Liver (tissue), 8 donors: ENCODE measurements at regions not wholly inside any gene's neighbourhood (a gene's known extent, or its start where the extent isn't known, plus 50 kb on each side); places are given as distances from the start of the nearest gene placed in this dataset.

Source experiments
- DNase-seq: peaks from one replicate; pipeline ENCODE4 v3.0.0-alpha.2; 2017; ENCODE audit warnings: low spot score
- H3K27ac ChIP-seq, 2 donors: one replicate each; pipeline ENCODE4 v1.7.0; 2013; ENCODE audit warnings: inconsistent platforms in 2 of 2, low read length in 2 of 2, control low read depth in 1 of 2, low read depth in 1 of 2, mild to moderate bottlenecking in 1 of 2
- H3K27me3 ChIP-seq, 4 donors: one replicate each; pipeline versions ENCODE4 v1.6.1 to v1.7.0; 2013; ENCODE audit warnings: low read length in 3 of 4, inconsistent platforms in 1 of 4, mild to moderate bottlenecking in 1 of 4, moderate library complexity in 1 of 4; ENCODE audit not compliant: control insufficient read depth in 4 of 4, insufficient read depth in 4 of 4
- H3K36me3 ChIP-seq, 4 donors: one replicate each; pipeline versions ENCODE4 v1.6.1 to v1.7.0; 2013; ENCODE audit warnings: low read length in 3 of 4, mild to moderate bottlenecking in 3 of 4, low read depth in 1 of 4, moderate library complexity in 1 of 4; ENCODE audit not compliant: control insufficient read depth in 4 of 4, insufficient read depth in 3 of 4
- H3K4me1 ChIP-seq, 4 donors: one replicate each; pipeline versions ENCODE4 v1.6.1 to v1.7.0; 2013; ENCODE audit warnings: low read length in 3 of 4, mild to moderate bottlenecking in 3 of 4, moderate library complexity in 1 of 4; ENCODE audit not compliant: control insufficient read depth in 4 of 4, insufficient read depth in 4 of 4
- H3K4me3 ChIP-seq, 3 donors: one replicate each; pipeline versions ENCODE4 v1.6.1 to v1.7.0; 2013; ENCODE audit warnings: low read length in 3 of 3, control low read depth in 1 of 3, low read depth in 1 of 3, mild to moderate bottlenecking in 1 of 3
- H3K9ac ChIP-seq, 2 donors: one replicate each; pipeline ENCODE4 v1.7.0; 2013; ENCODE audit warnings: low read length in 2 of 2, mild to moderate bottlenecking in 2 of 2, moderate library complexity in 2 of 2, control low read depth in 1 of 2, low read depth in 1 of 2
- H3K9me3 ChIP-seq, 4 donors: one replicate each; pipeline versions ENCODE4 v1.6.1 to v1.7.0; 2013; ENCODE audit warnings: low read length in 3 of 4; ENCODE audit not compliant: control insufficient read depth in 4 of 4
- EGR1 ChIP-seq, 2 donors: IDR thresholded peaks; 2 replicates each; pipeline ENCODE4 v1.6.1; 2016 to 2018; ENCODE audit warnings: antibody characterized with exemption in 2 of 2, low read depth in 2 of 2
- FOXA1 ChIP-seq: IDR thresholded peaks from 2 replicates; pipeline ENCODE4 v1.6.1; 2016; ENCODE audit warnings: antibody characterized with exemption
- FOXA2 ChIP-seq: IDR thresholded peaks from 2 replicates; pipeline ENCODE4 v1.6.1; 2016; ENCODE audit warnings: antibody characterized with exemption
- GABPA ChIP-seq, 2 donors: IDR thresholded peaks in 1 of 2; conservative IDR thresholded peaks in 1 of 2; 2 replicates each; pipeline ENCODE4 v1.6.1; 2016; ENCODE audit warnings: antibody characterized with exemption in 2 of 2, mild to moderate bottlenecking in 1 of 2, moderate library complexity in 1 of 2
- HNF4A ChIP-seq, 2 donors: conservative IDR thresholded peaks; 2 replicates each; pipeline ENCODE4 v1.6.1; 2016; ENCODE audit warnings: antibody characterized with exemption in 2 of 2, mild to moderate bottlenecking in 2 of 2
- HNF4G ChIP-seq: IDR thresholded peaks from 2 replicates; pipeline ENCODE4 v1.6.1; 2016; ENCODE audit warnings: antibody characterized with exemption
- JUND ChIP-seq, 2 donors: IDR thresholded peaks; 2 replicates each; pipeline ENCODE4 v1.6.1; 2016; ENCODE audit warnings: antibody characterized with exemption in 2 of 2
- NR2F2 ChIP-seq: IDR thresholded peaks from 2 replicates; pipeline ENCODE4 v1.6.1; 2016; ENCODE audit warnings: antibody characterized with exemption
- RAD21 ChIP-seq, 2 donors: IDR thresholded peaks; 2 replicates each; pipeline ENCODE4 v1.6.1; 2016; ENCODE audit warnings: antibody characterized with exemption in 2 of 2, mild to moderate bottlenecking in 2 of 2
- RXRA ChIP-seq, 2 donors: IDR thresholded peaks; 2 replicates each; pipeline ENCODE4 v1.6.1; 2017 to 2018; ENCODE audit warnings: antibody characterized with exemption in 2 of 2, mild to moderate bottlenecking in 1 of 2
- YY1 ChIP-seq: IDR thresholded peaks from 2 replicates; pipeline ENCODE4 v1.6.1; 2016; ENCODE audit warnings: antibody characterized with exemption, mild to moderate bottlenecking
- WGBS: extraction: QIAGEN DNeasy Blood & Tissue Kit; methylation state at CpG from one replicate; pipeline ENCODE4 v1.1.7; 2013; 5-methylcytosine and 5-hydroxymethylcytosine counted together
- TF ChIP-seq, protein P1 (sequence below): IDR thresholded peaks from 2 replicates; pipeline ENCODE4 v1.6.1; 2016; ENCODE audit warnings: antibody characterized with exemption
- TF ChIP-seq, protein P2 (sequence below): IDR thresholded peaks from 2 replicates; pipeline ENCODE4 v1.6.1; 2016; ENCODE audit warnings: antibody characterized with exemption, mild to moderate bottlenecking
- TF ChIP-seq, protein P3 (sequence below): fragments of 150-350 bp; IDR thresholded peaks from 2 replicates; pipeline ENCODE4 v1.5.1; 2017; ENCODE audit warnings: improper control_type of control experiment, low read depth, low read length; ENCODE audit not compliant: missing input control
- TF ChIP-seq, protein P4 (sequence below): IDR thresholded peaks from 2 replicates; pipeline ENCODE4 v1.6.1; 2016; ENCODE audit warnings: antibody characterized with exemption
- donor health status: healthy.
- donor health status: healthy.
- donor health status: healthy.
- donor health status: healthy.
- donor health status: healthy.

DNA sequence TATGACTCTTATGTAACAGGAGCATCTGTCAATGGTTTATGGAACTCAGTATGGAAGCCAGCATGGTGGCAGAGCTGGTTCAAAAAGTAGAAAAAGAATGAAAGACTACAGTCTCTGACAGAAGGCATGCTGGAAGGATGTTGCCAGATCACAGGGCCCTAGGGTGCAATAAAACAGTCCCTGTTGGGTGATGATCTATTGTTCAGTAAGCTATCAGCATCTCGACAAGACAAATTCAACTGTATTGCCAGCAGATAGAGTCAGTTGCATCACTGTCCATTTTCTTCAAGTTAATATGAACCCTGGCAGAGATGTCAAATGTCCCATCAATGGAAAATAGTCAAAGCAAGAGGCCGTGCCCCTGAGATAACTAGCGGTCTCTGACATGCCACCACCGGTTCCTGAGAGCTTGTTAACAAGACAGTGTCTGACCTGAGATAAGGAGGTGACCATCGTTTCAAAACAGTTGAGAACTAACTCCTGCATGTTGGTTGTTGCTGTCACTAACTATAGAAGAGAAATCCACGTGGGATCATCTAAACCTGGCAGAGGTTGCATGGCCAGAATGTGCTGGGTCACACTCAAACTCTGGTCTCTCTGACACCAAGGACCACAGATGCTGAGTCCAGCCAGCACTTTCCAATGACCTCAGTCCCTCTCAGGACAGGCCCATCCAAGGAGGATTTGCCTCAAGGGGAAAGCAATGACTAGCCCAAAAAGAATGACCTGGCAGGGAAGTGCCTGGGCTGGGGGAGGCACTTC lies 125.9 kb downstream of the RIPK4 start:
- Histone ChIP-seq H3K4me3 (no peak overlapping the region), H3K9me3 (no peaks in the 10 kb centered on the region), H3K27ac (no peak overlapping the region), H3K36me3 (no peaks in the 10 kb centered on the region), H3K27me3 (peaks cover 0 to 5% (median 0%) of the 10 kb centered on the region in 4 donors), H3K9ac (no peak overlapping the region), H3K4me1 (no peaks in the 10 kb centered on the region)
- TF ChIP-seq, protein P1, sequence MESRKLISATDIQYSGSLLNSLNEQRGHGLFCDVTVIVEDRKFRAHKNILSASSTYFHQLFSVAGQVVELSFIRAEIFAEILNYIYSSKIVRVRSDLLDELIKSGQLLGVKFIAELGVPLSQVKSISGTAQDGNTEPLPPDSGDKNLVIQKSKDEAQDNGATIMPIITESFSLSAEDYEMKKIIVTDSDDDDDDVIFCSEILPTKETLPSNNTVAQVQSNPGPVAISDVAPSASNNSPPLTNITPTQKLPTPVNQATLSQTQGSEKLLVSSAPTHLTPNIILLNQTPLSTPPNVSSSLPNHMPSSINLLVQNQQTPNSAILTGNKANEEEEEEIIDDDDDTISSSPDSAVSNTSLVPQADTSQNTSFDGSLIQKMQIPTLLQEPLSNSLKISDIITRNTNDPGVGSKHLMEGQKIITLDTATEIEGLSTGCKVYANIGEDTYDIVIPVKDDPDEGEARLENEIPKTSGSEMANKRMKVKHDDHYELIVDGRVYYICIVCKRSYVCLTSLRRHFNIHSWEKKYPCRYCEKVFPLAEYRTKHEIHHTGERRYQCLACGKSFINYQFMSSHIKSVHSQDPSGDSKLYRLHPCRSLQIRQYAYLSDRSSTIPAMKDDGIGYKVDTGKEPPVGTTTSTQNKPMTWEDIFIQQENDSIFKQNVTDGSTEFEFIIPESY, result no peak
- TF ChIP-seq, protein P2, sequence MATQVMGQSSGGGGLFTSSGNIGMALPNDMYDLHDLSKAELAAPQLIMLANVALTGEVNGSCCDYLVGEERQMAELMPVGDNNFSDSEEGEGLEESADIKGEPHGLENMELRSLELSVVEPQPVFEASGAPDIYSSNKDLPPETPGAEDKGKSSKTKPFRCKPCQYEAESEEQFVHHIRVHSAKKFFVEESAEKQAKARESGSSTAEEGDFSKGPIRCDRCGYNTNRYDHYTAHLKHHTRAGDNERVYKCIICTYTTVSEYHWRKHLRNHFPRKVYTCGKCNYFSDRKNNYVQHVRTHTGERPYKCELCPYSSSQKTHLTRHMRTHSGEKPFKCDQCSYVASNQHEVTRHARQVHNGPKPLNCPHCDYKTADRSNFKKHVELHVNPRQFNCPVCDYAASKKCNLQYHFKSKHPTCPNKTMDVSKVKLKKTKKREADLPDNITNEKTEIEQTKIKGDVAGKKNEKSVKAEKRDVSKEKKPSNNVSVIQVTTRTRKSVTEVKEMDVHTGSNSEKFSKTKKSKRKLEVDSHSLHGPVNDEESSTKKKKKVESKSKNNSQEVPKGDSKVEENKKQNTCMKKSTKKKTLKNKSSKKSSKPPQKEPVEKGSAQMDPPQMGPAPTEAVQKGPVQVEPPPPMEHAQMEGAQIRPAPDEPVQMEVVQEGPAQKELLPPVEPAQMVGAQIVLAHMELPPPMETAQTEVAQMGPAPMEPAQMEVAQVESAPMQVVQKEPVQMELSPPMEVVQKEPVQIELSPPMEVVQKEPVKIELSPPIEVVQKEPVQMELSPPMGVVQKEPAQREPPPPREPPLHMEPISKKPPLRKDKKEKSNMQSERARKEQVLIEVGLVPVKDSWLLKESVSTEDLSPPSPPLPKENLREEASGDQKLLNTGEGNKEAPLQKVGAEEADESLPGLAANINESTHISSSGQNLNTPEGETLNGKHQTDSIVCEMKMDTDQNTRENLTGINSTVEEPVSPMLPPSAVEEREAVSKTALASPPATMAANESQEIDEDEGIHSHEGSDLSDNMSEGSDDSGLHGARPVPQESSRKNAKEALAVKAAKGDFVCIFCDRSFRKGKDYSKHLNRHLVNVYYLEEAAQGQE, result no peak
- no peak for TF ChIP-seq EGR1 (IDR thresholded peaks at IDR 0.05; ENCODE audit: low read depth in 2 of 2)
- TF ChIP-seq NR2F2, result peak; percentile 41
- WGBS, result 34% methylated on average over 6 of the region's 6 CpGs
- no peak for DNase-seq

DNA sequence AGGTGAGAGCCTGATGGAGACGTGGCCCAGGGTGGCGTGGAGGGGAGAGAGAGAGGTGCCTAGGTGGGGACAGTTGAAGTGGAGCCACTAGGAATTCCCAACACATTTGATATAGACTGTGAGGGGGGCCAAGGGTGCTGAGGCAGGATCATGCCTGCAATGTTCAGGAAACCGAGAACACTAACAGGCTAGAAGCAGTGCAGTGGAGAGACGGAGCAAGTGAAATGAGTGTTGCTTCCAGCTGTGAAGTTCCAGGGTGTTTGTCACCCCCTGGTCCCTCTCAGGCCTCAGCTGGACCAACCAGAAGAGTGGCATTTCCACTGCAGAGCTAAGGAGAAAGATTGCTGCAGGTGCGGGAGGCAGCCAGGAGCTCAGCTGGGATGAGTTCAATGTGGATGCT lies 127.1 kb downstream of the RIPK4 start:
- no peak for DNase-seq
- no peak for TF ChIP-seq FOXA2
- TF ChIP-seq, protein P3, sequence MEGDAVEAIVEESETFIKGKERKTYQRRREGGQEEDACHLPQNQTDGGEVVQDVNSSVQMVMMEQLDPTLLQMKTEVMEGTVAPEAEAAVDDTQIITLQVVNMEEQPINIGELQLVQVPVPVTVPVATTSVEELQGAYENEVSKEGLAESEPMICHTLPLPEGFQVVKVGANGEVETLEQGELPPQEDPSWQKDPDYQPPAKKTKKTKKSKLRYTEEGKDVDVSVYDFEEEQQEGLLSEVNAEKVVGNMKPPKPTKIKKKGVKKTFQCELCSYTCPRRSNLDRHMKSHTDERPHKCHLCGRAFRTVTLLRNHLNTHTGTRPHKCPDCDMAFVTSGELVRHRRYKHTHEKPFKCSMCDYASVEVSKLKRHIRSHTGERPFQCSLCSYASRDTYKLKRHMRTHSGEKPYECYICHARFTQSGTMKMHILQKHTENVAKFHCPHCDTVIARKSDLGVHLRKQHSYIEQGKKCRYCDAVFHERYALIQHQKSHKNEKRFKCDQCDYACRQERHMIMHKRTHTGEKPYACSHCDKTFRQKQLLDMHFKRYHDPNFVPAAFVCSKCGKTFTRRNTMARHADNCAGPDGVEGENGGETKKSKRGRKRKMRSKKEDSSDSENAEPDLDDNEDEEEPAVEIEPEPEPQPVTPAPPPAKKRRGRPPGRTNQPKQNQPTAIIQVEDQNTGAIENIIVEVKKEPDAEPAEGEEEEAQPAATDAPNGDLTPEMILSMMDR, result no peak
- TF ChIP-seq, protein P4, sequence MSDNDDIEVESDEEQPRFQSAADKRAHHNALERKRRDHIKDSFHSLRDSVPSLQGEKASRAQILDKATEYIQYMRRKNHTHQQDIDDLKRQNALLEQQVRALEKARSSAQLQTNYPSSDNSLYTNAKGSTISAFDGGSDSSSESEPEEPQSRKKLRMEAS, result no peak
- TF ChIP-seq JUND (IDR thresholded peaks at IDR 0.05), result no peak
- TF ChIP-seq, protein P1, result no peak
- no peak for TF ChIP-seq GABPA (IDR thresholded peaks at IDR 0.05 in 1 of 2, conservative IDR thresholded peaks at IDR 0.05 in 1 of 2)
- no peak for TF ChIP-seq RAD21 (IDR thresholded peaks at IDR 0.05)
- no peak for TF ChIP-seq YY1
- no peak for TF ChIP-seq FOXA1
- TF ChIP-seq HNF4G, result no peak
- TF ChIP-seq HNF4A (conservative IDR thresholded peaks at IDR 0.05), result no peak
- TF ChIP-seq RXRA (IDR thresholded peaks at IDR 0.05), result no peak
- TF ChIP-seq, protein P2, result no peak
- H3K9ac ChIP-seq, result no peak overlapping the region
- no peaks in the 10 kb centered on the region for H3K9me3 ChIP-seq
- H3K27me3 ChIP-seq, result peaks cover 0 to 5% (median 0%) of the 10 kb centered on the region in 4 donors
- no peaks in the 10 kb centered on the region for H3K36me3 ChIP-seq
- no peak overlapping the region for H3K4me3 ChIP-seq
- no peak overlapping the region for H3K27ac ChIP-seq
- H3K4me1 ChIP-seq, result no peaks in the 10 kb centered on the region
- 92% methylated on average over 5 of the region's 5 CpGs for WGBS
